ENCODE measurements at regions not wholly inside any gene's neighbourhood (a gene's known extent, or its start where the extent isn't known, plus 50 kb on each side); places are given as distances from the start of the nearest gene placed in this dataset.
A peak's percentile ranks its signal among the peaks of the same experiment; 100 is the strongest.

DNA sequence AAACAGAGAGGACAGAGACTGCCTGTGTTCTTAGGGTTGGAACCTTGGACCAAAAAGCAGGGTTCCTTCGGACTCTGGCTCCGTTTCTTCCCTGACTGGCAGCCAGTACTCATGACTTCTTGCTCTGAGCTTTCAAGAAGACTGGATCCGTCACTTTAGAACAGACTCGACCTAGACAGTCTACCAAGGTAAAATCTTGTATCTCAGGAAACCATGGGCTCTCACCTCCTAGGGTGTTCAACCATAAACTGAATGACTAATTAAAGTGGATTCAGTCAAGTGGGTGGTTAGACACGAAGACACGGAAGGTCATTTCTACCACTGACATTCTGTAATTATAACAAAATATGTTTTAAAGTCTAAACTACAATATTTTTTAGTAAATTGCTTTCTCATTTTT, 153.8 kb upstream of the SLC39A10 start:
- Histone ChIP-seq H3K9me3 (ENCODE audit: low read depth) (no peaks in the 10 kb centered on the region), H3K4me3 (no peak overlapping the region), H3K27me3 (no peaks in the 10 kb centered on the region), H3K36me3 (no peaks in the 10 kb centered on the region), H3K27ac (no peak overlapping the region), H3K4me1 (ENCODE audit: low read depth) (no peaks in the 10 kb centered on the region)
- TF ChIP-seq, protein P1, sequence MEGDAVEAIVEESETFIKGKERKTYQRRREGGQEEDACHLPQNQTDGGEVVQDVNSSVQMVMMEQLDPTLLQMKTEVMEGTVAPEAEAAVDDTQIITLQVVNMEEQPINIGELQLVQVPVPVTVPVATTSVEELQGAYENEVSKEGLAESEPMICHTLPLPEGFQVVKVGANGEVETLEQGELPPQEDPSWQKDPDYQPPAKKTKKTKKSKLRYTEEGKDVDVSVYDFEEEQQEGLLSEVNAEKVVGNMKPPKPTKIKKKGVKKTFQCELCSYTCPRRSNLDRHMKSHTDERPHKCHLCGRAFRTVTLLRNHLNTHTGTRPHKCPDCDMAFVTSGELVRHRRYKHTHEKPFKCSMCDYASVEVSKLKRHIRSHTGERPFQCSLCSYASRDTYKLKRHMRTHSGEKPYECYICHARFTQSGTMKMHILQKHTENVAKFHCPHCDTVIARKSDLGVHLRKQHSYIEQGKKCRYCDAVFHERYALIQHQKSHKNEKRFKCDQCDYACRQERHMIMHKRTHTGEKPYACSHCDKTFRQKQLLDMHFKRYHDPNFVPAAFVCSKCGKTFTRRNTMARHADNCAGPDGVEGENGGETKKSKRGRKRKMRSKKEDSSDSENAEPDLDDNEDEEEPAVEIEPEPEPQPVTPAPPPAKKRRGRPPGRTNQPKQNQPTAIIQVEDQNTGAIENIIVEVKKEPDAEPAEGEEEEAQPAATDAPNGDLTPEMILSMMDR (IDR thresholded peaks at IDR 0.05; ENCODE audit: low read depth, low read length), result no peak
- DNase-seq (ENCODE audit: low read depth in 1 of 2, low spot score in 1 of 2), result no peak

DNA sequence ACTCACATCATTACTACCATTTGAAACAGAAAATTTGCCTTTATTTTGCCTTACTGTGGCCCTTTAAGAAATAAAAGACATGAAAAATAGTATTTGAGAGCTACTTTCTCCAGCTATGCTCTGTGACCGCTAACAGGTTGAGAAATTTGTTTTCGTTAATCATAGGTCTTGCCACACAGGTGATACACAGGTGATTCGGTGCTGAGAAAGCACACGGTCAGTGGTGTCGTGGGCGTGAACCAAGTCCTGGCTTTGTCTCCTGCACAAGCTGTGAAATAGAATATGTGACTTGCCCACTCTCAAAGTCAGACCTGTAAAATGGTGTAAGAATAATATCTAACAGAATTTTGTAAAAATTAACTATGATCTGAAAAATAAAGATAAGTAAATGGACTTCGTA, 155.3 kb upstream of the SLC39A10 start:
- Histone ChIP-seq H3K4me1 (ENCODE audit: low read depth) (no peaks in the 10 kb centered on the region), H3K9me3 (ENCODE audit: low read depth) (no peaks in the 10 kb centered on the region), H3K27ac (no peak overlapping the region), H3K4me3 (no peak overlapping the region), H3K36me3 (no peaks in the 10 kb centered on the region), H3K27me3 (no peaks in the 10 kb centered on the region)
- no peak for DNase-seq (ENCODE audit: low read depth in 1 of 2, low spot score in 1 of 2)
- TF ChIP-seq, protein P1 (IDR thresholded peaks at IDR 0.05; ENCODE audit: low read depth, low read length), result no peak

DNA sequence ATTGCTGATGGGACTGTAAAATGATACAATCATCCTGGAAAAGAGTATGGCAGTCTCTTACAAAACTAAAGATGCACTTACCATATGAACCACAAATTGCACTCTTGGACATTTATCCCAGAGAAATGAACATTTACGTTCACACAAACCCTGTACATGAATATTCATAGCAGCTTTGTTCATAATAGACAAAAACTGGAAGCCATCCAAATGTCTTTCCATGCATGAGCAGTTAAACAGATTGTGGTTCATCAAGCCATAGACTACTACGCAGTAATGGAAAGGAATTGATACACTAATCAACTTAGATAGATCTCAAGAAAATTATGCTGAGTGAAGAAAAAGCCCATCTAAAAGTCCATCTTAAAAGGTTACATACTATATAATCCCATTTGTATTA, 156.1 kb upstream of the SLC39A10 start:
- DNase-seq (ENCODE audit: low read depth in 1 of 2, low spot score in 1 of 2), result no peak

DNA sequence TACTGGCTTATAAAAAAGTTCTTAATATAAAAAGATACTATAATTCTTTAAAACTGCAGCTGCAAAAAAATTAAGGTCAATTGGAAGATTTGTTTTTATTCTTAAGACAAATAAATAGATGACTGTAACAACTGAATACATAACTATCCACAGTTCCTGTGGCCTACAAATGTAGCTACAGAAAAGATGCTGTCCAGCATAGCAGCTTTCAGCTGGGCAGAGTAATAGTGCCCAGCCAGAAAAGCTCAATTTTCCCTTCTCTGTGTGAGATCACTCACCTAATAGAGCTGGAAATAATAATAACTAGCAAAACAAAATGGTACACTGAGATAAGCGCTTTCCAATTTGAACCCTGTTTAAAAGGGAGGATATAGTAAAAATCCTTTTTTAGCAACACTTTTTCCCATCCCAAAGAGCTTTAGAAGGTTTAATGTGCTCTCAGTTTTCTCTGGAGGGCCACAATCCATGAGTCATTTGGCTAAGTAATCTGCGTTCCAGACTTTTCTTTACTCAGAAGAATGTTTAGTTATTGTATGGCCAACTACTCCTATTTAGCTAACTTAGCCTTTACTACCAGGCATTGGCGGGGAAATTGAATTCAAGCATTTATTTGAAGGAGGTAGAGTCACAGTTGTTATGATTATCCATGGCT, 158.1 kb upstream of the SLC39A10 start:
- TF ChIP-seq, protein P1 (IDR thresholded peaks at IDR 0.05; ENCODE audit: low read depth, low read length), result no peak
- H3K27me3 ChIP-seq, result no peaks in the 10 kb centered on the region
- DNase-seq (ENCODE audit: low read depth in 1 of 2, low spot score in 1 of 2), result peak in 1 of 2 donors; percentile 36
- H3K4me3 ChIP-seq, result no peak overlapping the region
- H3K36me3 ChIP-seq, result no peaks in the 10 kb centered on the region
- H3K9me3 ChIP-seq (ENCODE audit: low read depth), result no peaks in the 10 kb centered on the region
- no peaks in the 10 kb centered on the region for H3K4me1 ChIP-seq (ENCODE audit: low read depth)
- H3K27ac ChIP-seq, result no peak overlapping the region

More for the DNA sequence above, 156.1 kb upstream of the SLC39A10 start:
- TF ChIP-seq, protein P1 (IDR thresholded peaks at IDR 0.05; ENCODE audit: low read depth, low read length), result no peak
- Histone ChIP-seq H3K36me3 (no peaks in the 10 kb centered on the region), H3K27ac (no peak overlapping the region), H3K4me1 (ENCODE audit: low read depth) (no peaks in the 10 kb centered on the region), H3K9me3 (ENCODE audit: low read depth) (no peaks in the 10 kb centered on the region), H3K4me3 (no peak overlapping the region), H3K27me3 (no peaks in the 10 kb centered on the region)

DNA sequence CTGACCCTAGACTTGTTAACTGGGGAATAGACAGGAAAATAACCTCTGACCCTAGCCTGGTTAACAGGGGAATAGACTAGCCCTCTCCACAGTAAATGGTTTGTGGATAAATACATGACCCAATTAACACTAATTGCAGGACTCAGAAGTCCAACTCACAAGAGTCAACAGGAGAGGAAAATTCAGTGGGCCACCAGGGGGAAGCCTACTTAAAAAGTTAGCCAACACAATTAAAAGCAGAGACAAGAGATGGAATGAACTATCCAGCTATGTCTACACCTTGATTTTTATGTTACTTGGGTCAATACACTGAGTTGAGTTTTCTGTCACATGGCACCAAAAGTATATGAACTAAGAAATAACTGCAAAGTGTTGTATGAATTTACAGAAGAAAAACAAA, 158.8 kb upstream of the SLC39A10 start:
- no peak overlapping the region for H3K4me3 ChIP-seq
- no peaks in the 10 kb centered on the region for H3K36me3 ChIP-seq
- H3K4me1 ChIP-seq (ENCODE audit: low read depth), result no peaks in the 10 kb centered on the region
- no peaks in the 10 kb centered on the region for H3K27me3 ChIP-seq
- no peaks in the 10 kb centered on the region for H3K9me3 ChIP-seq (ENCODE audit: low read depth)
- TF ChIP-seq, protein P1 (IDR thresholded peaks at IDR 0.05; ENCODE audit: low read depth, low read length), result peak; percentile 44
- DNase-seq (ENCODE audit: low read depth in 1 of 2, low spot score in 1 of 2), result peak; percentile 33 to 56
- H3K27ac ChIP-seq, result no peak overlapping the region
